ENCODE measurements at regions not wholly inside any gene's neighbourhood (a gene's known extent, or its start where the extent isn't known, plus 50 kb on each side); places are given as distances from the start of the nearest gene placed in this dataset.

DNA sequence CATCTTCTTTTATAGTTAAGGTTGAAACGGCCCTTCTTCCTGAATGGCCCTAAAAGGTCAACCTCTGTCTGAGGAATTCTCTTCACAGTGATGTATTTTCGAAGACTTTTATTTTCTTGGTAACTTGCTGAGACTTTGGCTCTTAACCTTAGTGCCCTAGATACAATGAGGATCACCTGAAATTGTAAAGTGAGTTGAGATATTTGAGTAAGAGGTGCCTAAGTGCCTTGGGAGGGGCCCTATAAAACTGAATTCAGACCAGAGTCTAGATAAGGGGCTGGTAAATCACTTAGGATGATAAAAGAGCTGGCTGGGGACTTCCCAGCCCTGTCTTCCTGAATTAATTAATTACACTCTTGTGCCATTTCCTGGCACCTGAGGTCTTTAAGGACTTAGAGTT, 505.6 kb upstream of the KIRREL3 start:
- intact Hi-C loops (cut with micrococcal nuclease), result no loop called here
- no TSS peak for BruUV-seq (replicated peaks)
- no peaks in the 10 kb centered on the region for H3K4me1 Mint-ChIP-seq (ENCODE audit: insufficient read depth, unreplicated experiment)

GRCh38 chr11:127496165-127496564, 495.6 kb upstream of the KIRREL3 start:
- H3K4me3 Mint-ChIP-seq (ENCODE audit: unreplicated experiment), result no peak overlapping the region
- BruUV-seq (replicated peaks), result no TSS peak
- H3K36me3 Mint-ChIP-seq (ENCODE audit: insufficient read depth, unreplicated experiment), result no peaks in the 10 kb centered on the region
- no peak for DNase-seq (ENCODE audit: unreplicated experiment)
- ChIA-PET POLR2A (interaction anchor here (0.7 kb wide), 1 partner anchor 1227 kb away, joined by 3 read pairs; the partner anchor contains the start of gene FOXRED1), CTCF (no interaction called here)
- H3K27ac Mint-ChIP-seq (ENCODE audit: low read depth, unreplicated experiment), result no peak overlapping the region
- H3K9me3 Mint-ChIP-seq (ENCODE audit: unreplicated experiment), result no peaks in the 10 kb centered on the region
- intact Hi-C loops (cut with micrococcal nuclease), result no loop called here
- H3K27me3 Mint-ChIP-seq (ENCODE audit: insufficient read depth, unreplicated experiment), result no peaks in the 10 kb centered on the region
- TF ChIP-seq, protein P1, sequence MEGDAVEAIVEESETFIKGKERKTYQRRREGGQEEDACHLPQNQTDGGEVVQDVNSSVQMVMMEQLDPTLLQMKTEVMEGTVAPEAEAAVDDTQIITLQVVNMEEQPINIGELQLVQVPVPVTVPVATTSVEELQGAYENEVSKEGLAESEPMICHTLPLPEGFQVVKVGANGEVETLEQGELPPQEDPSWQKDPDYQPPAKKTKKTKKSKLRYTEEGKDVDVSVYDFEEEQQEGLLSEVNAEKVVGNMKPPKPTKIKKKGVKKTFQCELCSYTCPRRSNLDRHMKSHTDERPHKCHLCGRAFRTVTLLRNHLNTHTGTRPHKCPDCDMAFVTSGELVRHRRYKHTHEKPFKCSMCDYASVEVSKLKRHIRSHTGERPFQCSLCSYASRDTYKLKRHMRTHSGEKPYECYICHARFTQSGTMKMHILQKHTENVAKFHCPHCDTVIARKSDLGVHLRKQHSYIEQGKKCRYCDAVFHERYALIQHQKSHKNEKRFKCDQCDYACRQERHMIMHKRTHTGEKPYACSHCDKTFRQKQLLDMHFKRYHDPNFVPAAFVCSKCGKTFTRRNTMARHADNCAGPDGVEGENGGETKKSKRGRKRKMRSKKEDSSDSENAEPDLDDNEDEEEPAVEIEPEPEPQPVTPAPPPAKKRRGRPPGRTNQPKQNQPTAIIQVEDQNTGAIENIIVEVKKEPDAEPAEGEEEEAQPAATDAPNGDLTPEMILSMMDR (IDR thresholded peaks at IDR 0.05; ENCODE audit: unreplicated experiment), result no peak
- no peaks in the 10 kb centered on the region for H3K4me1 Mint-ChIP-seq (ENCODE audit: insufficient read depth, unreplicated experiment)

More for the DNA sequence above, 505.6 kb upstream of the KIRREL3 start:
- no peaks in the 10 kb centered on the region for H3K36me3 Mint-ChIP-seq (ENCODE audit: insufficient read depth, unreplicated experiment)
- no peaks in the 10 kb centered on the region for H3K9me3 Mint-ChIP-seq (ENCODE audit: unreplicated experiment)
- no peak overlapping the region for H3K4me3 Mint-ChIP-seq (ENCODE audit: unreplicated experiment)
- TF ChIP-seq, protein P1 (IDR thresholded peaks at IDR 0.05; ENCODE audit: unreplicated experiment), result no peak
- no peak for DNase-seq (ENCODE audit: unreplicated experiment)
- H3K27me3 Mint-ChIP-seq (ENCODE audit: insufficient read depth, unreplicated experiment), result no peaks in the 10 kb centered on the region
- ChIA-PET CTCF (interaction anchor here (0.5 to 1.0 kb wide), 3 partner anchors 12 to 998 kb away, joined by 3 to 4 read pairs (median 3); no protein-coding TSS in a partner anchor), POLR2A (no interaction called here)
- no peak overlapping the region for H3K27ac Mint-ChIP-seq (ENCODE audit: low read depth, unreplicated experiment)

DNA sequence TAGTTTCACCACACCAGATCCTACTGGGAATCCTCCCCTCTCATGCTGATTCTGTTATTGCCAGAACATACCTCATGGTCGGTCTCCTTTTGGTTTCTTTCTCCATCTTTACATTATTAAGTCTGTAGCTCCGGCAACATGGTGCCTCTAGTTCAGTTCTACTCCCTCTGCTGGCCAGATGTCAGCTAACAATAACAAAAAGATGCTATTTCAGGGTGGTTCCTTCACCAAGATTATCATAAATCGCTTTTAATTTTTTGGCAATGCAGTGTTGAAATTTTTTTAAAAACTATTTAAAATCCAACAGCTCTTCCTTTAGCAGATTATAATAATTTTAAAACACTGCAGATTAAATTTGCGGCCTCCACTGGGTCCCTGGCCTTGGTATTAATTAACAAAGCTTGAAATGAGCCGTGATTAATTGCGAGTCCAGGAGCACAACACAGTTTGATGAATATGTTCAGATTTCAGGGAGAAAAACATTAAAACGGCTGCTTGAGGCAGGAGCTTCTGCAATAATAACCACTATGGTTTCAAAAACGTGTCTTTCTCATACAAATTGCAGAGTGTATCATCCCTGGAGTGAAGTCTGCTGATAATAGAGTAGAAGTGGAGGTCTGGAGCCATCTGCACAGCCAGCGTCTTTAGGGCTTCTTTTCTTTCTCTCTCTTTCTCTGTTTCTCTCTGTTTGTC, 492.9 kb upstream of the KIRREL3 start:
- H3K27ac Mint-ChIP-seq (ENCODE audit: low read depth, unreplicated experiment), result no peak overlapping the region
- no peaks in the 10 kb centered on the region for H3K36me3 Mint-ChIP-seq (ENCODE audit: insufficient read depth, unreplicated experiment)
- no peak overlapping the region for H3K4me3 Mint-ChIP-seq (ENCODE audit: unreplicated experiment)
- intact Hi-C loops (cut with micrococcal nuclease), result no loop called here
- no peaks in the 10 kb centered on the region for H3K27me3 Mint-ChIP-seq (ENCODE audit: insufficient read depth, unreplicated experiment)
- H3K4me1 Mint-ChIP-seq (ENCODE audit: insufficient read depth, unreplicated experiment), result no peaks in the 10 kb centered on the region
- peaks cover 2% of the 10 kb centered on the region for H3K9me3 Mint-ChIP-seq (ENCODE audit: unreplicated experiment)
- DNase-seq (ENCODE audit: unreplicated experiment), result peak; percentile 52
- no TSS peak for BruUV-seq (replicated peaks)
- CTCF ChIA-PET, result interaction anchor here (0.5 to 1.6 kb wide), 27 partner anchors 8 to 1247 kb away, joined by 3 to 7 read pairs (median 4); no protein-coding TSS in a partner anchor
- TF ChIP-seq, protein P1 (IDR thresholded peaks at IDR 0.05; ENCODE audit: unreplicated experiment), result peak; percentile 30
- POLR2A ChIA-PET, result no interaction called here

DNA sequence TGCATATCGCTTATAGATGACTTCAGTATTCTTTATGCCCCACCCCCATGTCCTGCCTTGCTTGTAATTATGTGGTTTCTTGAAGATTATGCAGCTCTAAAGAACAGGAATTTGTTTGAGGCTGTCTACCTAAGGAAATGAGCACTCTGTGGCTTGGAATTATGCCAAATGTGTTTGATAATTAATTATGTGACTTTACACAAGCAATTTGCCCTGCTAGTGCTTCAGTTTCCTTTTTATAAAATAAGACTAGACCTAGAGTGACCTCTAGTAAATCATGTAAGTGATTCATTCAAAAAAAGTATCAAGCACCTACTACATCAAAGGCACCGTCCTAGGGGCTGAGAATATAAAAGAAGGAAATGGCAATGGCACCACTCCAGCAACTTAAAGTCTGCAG, 491.5 kb upstream of the KIRREL3 start:
- intact Hi-C loops (cut with micrococcal nuclease), result no loop called here
- TF ChIP-seq, protein P1 (IDR thresholded peaks at IDR 0.05; ENCODE audit: unreplicated experiment), result no peak
- Mint-ChIP-seq H3K27me3 (ENCODE audit: insufficient read depth, unreplicated experiment) (no peaks in the 10 kb centered on the region), H3K9me3 (ENCODE audit: unreplicated experiment) (peaks cover 8% of the 10 kb centered on the region), H3K27ac (ENCODE audit: low read depth, unreplicated experiment) (no peak overlapping the region), H3K36me3 (ENCODE audit: insufficient read depth, unreplicated experiment) (no peaks in the 10 kb centered on the region), H3K4me3 (ENCODE audit: unreplicated experiment) (no peak overlapping the region), H3K4me1 (ENCODE audit: insufficient read depth, unreplicated experiment) (no peaks in the 10 kb centered on the region)
- no TSS peak for BruUV-seq (replicated peaks)
- no peak for DNase-seq (ENCODE audit: unreplicated experiment)
- ChIA-PET CTCF (interaction anchor here (0.6 to 1.5 kb wide), 2 partner anchors 503 to 930 kb away, joined by 3 to 4 read pairs; no protein-coding TSS in a partner anchor), POLR2A (interaction anchor here (0.7 kb wide), 1 partner anchor 11 kb away, joined by 3 read pairs; no protein-coding TSS in a partner anchor)

Measured in MCF 10A (cell line).